GM19239 (cell line): ENCODE measurements at regions not wholly inside any gene's neighbourhood (a gene's known extent, or its start where the extent isn't known, plus 50 kb on each side); places are given as distances from the start of the nearest gene placed in this dataset.
"Not testable (repeated sequence)": the region's sequence is repeated elsewhere in the genome, so short reads cannot be mapped to it uniquely, and the experiment has no call there.

Experiments
- DNase-seq: peaks from one replicate; pipeline ENCODE4 v3.0.0; 2011; ENCODE audit warnings: low spot score; ENCODE audit not compliant: insufficient read length
- FAIRE-seq: peaks from 2 replicates; lab custom pipeline; 2011; peaks lifted over from hg19 to GRCh38; lab: Jason Lieb, UNC

DNA sequence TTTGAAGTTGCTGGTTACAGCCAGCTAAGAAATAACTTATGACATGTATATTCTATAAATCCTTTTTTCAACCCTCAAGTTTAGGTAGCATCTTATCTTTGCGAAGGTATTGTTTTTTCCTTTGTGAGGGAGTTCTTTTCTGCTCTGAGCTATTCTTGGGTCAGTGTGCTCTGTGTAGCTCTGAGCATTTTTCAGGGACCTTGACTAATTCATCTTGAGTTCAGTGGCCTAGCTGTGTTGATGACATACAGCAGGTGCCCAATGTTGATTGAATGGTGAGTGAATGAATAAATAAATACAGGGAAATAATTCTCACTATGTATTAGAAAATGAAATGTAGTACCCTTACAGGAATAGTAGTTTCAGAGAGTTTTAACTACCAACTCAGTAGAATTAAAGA is 335.3 kb downstream of the IL20RB start:
- FAIRE-seq: no peak
- no peak for DNase-seq

DNA sequence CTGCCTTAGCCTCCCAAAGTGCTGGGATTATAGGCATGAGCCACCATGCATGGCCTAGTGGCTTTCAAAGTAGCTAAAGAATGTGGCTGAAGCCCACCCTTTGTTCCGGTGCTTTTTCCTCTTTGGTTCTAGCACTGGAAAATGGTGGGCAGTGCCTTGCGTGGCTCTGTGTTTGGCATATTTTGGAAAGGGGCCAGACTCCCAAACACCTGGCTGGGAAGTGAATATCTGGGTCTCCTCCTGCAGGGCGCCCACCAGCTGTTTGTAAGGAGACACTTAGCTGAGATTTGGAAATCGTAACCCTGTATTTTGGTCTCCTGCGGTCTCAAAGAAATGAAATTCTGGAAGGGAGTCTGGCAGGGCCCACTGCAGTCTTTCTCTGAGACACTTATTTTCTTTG is 336.4 kb downstream of the IL20RB start:
- no peak for DNase-seq
- FAIRE-seq: no peak

DNA sequence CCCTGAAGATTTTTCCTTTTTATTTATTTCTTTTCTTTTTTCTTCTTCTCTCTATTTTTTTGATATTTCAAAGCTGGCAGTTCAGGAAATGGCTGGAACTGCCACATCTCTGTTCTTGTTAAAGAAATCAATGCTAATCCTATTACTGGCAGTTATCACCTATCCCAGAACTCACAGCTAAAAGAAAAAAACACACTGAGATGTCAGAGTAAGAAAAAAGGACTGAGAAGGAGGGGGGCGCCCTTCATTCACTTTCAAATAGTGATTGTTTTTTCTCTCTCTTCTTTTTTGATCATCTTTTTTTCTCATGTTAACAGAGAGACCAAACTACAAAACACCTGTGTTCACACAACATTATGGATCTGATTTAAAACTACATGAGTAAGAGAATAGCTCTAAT is 337.1 kb downstream of the IL20RB start:
- FAIRE-seq (no peak), DNase-seq (no peak)

DNA sequence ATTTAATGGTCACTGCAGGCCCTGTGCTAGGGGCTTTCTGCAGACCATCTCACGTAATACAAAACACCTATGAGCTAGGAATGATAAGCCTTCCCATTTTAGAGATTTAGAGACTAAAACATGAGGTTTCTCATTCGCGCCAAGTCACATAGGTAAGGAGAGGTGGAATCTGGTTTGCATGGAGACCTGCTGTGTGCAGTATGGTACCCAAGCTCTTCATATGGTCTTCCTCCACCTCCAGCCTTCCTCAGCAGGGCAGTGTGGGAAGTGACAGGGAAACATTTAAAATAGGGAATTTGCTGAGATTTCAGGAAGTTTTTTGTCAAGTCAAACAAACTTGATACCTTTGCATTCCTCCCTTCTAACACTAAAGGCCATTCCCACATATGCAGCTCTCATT is 337.6 kb downstream of the IL20RB start:
- FAIRE-seq (no peak), DNase-seq (no peak)

DNA sequence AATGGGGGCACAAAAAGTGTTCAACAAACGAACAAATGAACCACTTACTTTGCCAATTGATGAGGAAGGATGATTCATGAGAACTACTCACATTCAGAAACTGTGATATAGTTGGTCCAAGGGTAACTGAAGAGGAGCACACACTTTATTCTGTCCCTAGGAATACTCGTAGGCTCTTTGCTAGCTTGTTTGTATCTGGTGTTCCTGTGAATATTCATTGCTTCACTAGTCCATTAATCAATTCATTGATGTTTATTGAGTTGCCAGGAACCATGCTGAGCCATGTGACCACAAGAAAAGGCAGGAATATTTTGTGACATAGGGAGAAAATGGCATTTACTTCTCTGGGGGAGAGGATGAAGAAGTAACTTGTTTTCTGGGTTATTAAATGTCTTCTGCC is 338.3 kb downstream of the IL20RB start:
- no peak for FAIRE-seq
- no peak for DNase-seq

DNA sequence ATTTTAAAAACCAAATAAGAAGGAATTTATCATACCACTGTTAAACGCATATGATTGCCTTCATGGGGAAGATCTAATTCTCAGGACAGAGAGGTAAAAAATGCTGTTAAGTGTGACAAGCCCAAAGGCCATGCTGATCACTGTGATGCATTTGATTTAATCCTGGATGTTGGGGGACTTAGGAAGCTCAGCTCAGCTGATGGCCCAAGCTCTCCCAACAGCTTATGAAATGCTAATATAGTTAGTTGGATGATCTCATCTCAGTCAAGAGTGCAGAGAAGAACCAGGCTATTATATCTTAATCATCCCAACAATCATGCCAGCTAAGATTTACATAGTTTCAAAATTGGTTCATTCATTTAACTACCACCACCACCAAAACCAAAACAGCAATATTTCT is 340.0 kb downstream of the IL20RB start:
- FAIRE-seq: no peak

DNA sequence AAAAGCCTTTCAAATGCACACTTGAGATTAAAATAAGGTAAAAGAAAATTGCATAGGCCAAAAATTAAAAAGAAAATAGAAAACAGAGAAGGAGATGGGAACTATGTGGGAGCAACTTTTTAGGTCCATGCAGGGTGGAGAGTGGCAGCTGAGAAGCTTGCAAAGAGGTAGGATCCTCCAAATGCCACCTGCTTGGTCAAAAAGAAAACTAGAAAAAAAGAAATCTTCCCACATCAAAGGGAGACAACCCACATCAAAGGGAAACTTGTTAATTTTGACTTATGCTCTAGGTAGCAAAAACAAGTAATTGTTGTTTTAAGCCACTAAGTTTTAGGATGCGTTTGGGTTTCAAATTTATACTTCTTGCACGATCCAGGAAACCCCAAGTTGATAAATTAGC is 342.9 kb downstream of the IL20RB start:
- FAIRE-seq (no peak), DNase-seq (no peak)

More for the DNA sequence above, 340.0 kb downstream of the IL20RB start:
- no peak for DNase-seq

DNA sequence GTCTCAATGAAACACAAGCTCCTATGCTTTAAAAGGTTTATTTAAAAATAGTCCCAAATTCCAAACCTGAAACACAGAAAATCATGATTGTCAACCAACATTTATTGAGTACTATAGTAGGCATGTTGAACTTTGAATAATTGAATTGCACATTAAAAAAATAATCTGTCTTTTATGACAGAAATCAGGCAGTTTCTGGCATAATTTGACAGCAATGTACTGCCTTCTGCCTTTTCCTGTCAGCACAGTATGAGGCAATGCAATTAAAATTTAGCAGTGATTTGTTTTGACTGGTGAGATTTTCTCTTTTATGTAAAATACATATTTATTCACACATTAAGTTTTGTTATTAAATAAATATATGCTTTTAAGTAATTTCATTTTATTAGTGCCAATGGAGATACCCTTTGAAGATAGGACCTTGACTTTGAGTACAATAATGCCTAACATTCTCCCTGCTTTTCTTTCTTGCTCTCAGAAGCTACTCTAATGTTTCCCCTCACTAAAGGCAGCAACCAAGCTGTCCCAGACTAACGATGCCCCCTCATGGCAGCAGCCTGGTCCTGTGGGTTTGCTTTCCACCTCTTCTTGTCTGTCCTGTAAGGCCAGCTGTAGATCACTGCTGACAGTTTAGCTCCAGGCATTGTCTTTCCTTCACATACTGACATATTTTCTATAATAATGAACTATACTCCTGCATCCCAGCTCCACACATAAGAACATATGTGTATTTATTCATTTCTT is 346.7 kb downstream of the IL20RB start:
- FAIRE-seq: no peak
- DNase-seq: no peak

DNA sequence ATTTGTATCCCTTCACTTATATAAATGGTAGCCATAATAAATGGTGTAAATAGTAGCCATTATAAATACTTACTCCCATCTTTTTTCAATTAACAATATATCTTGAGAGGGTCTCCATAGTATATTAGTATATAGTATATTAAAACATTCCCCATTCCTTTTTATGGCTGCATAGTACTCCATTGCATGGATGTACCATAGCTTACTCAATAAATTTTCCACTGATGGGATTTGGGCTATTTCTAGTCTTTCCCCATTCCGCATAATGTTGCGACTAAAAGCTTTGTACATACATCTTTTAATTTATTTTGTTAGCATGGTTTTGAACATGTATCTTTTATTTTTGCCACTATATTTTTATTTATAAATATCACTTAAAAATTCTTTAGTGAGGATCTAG is 366.3 kb downstream of the IL20RB start:
- FAIRE-seq (no peak), DNase-seq (no peak)

DNA sequence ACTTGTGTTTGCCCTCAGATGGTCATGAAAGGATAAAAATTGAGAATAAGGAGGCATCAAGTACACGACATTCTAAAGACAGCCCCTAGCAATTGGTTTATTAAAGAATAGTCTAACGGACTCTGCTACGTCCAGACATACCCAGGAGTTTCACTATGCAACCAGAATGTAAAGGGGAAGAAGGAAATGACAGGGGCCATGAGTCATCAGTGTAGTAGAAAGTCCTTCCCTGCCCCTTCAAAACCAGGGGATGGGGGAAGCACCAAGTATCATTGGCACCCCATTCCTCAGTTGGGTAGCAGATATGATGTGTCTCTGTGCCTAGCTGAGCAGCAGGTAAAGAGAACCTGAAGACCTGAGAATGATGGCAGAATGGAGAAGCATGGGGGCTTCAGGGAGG is 367.4 kb downstream of the IL20RB start:
- DNase-seq: no peak
- no peak for FAIRE-seq

DNA sequence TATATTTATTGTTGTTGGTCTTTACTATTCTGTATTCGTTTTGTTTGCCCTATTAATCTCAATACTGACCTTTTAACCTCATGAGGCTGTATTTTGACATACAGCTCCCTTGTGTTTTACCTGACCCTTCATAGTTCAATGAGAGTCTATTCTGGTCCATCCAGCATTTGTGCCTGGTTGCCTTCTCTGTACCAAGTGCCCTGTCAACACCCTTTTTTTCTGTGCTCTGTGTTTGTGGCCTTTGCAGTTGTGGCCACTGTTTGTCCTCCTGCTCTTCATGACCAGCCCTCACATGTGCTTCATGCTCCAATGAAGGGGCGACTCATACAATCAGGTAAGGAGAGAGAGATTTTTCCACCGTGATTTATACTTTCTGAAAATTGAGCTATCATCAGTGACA is 368.2 kb downstream of the IL20RB start:
- no peak for DNase-seq
- FAIRE-seq: no peak

DNA sequence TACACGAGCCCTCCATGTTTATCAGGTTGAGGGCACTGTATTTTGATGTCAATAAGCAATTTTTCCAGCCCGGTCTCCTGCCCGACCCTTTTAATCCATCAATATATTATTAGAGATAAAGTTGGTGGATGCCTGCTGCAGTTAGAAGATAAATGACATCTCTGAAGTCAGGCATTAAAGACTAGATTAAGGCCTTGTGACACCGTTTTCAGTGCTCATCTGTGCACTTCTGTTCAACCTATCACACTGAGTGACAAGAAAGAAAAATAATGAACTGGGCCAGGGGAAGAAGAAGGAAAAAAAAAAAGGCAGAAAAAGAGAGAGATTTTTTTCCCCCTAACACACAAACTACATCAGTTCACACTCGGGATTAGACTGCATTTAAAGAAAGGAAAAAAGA is 371.8 kb downstream of the IL20RB start:
- no peak for FAIRE-seq
- DNase-seq: no peak

DNA sequence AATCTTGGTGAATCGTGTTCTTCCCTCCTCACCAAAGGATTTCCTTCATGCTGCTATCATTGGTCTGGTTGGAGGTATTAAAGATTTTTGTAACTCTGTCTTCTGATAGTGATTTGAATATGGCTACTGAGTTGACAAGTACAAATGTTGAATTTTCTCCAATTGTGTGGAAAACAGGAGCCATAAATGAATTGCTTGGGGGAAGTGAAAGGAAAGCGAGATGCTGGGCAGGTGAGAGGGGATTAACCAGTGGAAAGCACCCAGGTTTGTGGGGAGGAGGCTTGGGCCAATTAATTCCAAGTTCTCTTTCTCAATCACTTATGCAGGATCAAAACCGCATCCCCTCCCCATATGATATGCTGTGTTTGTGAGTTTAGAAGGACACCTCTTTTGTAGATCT is 372.5 kb downstream of the IL20RB start:
- no peak for DNase-seq
- no peak for FAIRE-seq

DNA sequence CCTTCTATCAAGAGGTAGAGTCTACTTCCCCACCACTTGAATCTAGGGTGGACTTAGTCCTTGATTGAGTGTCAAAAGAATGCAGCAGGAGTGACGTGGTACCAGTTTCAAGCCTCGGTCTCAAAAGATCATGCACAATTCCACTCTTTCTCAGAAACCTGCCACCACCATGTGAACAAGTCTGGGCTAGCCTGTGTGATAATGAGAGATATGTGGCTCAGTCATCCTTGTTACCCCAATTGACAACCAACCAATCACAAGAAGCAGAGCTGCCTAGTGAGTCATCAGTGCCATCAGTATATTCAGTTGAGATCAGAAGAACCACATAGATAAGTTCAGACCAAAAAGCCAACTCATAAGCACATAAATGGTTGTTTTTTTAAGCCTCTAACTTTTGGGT is 374.5 kb downstream of the IL20RB start:
- no peak for FAIRE-seq
- no peak for DNase-seq

DNA sequence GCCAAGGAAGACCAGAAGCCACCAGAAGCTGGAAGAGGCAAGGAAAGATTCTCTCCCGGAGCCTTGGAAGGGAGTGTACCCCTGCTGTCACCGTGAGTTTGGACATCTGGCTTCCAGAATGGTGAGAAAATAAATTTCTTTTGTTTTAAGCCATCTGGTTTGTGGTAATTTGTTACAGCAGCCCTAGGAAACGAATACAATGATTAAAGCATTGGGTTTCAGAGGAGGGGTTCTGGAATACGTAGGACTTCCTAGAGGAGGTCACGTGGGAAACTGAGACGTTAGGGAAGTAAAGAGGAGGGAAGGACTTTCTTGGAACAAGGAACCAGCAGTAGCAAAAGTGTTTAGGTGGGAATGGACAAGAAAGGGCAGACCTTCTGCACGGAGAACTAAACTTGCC is 377.7 kb downstream of the IL20RB start:
- DNase-seq (no peak), FAIRE-seq (no peak)

DNA sequence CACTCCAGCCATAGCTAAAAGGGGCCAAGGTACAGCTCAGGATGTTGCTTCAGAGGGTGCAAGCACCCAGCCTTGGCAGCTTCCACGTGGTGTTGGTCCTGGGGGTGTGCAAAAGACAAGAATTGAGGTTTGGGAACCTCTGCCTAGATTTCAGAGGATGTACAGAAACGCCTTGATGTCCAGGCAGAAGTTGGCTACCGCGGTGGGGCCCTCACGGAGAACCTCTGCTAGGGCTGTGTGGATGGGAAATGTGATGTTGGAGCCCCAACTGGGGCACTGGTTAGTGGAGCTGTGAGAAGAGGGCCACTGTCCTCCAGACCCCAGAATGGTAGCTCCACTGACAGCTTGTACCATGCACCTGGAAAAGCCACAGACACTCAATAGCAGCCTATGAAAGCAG is 380.6 kb downstream of the IL20RB start:
- not testable (repeated sequence) for FAIRE-seq, DNase-seq

DNA sequence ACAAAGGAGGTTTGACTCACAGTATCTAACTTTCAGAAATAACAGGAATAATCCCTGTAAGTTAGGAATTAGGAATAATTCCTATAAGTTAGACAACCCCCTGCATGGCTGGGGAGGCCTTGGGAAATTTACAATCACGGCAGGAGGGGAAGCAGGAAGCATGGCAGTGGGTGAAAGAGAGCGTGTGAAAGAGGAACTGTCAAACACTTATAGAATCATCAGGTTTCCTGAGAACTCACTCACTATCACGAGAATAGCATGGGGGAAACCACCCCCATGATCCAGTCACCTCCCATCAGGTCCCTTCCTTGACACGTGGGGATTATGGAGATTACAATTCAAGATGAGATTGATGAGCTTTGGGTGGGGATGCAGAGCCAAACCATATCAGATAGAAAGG is 385.5 kb downstream of the IL20RB start:
- DNase-seq: no peak
- no peak for FAIRE-seq

DNA sequence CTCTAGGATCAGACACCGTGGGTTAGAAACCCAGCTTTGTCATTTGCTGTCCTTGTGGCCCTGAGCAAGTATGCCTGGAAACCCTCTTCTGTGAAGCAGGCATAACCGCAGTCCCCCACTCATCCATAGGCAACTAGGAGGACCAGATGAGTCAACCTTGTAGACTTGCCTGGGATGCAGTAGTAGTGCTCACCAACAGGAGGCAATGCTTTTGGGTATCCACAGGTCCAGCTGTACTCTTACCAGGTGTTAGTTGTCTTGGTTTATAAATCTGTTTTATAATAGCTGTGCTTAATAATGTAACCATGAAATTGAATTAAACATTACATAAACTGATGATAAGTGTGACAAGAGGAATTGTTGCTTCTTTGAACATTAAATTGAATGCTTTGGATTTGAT is 389.3 kb downstream of the IL20RB start:
- FAIRE-seq (no peak), DNase-seq (no peak)

DNA sequence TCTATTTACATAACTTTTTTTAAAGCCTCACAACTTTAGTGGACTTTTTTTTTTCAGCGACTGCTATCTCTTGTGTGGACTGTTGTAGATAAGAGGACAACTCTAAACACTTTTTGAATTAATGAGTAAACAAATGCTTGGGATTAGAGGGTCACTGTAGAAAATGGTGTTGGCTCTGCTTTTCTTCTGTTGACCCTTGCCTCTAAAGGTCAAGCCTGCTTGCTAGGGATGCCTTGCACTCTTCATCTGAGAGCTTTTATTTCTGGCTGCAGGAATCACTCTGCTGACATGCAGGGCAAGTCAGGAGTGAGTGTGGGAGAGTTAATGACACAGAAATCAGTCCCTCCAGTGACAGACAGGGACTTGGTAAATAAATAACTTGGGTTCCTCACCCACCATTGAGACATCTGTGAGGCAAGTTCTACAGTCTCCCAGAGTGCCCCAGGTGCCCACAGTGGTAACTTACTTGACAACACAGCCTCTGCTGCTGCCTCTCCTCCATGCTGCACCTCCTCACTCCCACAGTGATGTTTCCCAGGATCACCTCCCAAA is 390.1 kb downstream of the IL20RB start:
- no peak for DNase-seq
- no peak for FAIRE-seq

DNA sequence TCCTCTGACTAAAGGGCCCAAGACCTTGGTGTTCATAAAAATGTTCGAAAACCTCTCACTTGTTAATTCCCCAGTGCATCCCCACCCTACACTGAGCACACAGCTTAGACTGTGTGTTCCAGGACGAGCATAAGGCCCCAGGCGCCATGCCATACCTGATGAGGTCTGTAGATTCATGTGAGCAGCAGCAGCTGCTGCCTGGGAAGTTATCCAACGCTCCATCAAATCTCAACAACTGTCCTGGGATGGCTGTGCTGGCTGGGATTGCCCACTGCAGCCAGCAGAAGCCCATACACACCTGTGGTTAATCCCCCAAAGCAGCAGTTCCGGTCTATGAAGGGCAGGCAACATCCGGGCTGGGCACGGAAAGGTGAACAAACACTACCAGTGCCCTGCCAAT is 391.2 kb downstream of the IL20RB start:
- FAIRE-seq (no peak), DNase-seq (no peak)

DNA sequence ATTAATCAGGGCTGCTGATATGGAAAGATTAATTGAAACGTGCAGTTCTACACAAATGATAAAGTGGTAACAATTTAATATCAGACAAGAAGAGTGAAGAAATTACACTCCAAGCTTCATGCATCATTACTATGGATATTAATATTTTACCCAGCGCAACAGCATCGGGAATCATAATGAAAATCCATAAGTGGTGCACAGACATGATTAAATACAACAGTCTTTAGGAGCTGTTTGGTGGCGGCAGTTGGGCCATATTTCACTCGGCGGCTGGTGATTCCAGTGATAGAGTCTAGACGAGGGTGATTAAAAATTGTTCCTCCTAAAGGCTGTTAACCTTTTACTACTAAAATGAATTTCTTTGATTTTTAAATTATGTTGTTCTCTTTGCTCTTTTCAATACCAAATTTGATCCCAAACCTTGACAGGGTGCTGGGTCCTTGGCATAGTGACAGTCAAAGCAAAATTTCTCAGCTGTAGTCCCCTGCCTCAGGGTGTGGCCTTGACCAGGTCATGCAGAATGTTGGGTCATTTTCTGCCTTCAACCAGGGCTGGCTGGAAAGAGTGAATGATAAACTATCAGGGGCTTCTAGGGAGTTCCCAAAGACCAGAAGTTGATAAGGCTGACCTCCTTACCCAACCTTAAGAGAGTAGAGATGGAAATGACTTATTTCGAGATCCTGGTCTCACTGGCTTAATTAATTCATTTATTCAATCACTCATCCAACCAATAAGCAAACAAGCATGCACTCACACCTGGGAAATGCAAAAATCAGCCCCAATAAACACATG is 392.0 kb downstream of the IL20RB start:
- DNase-seq (no peak), FAIRE-seq (no peak)
